CD8-positive, alpha-beta memory T cell (primary cell): ENCODE measurements at regions not wholly inside any gene's neighbourhood (a gene's known extent, or its start where the extent isn't known, plus 50 kb on each side); places are given as distances from the start of the nearest gene placed in this dataset.

Experiments used
- CTCF ChIA-PET: fragments of 350-600 bp; sonication (Branson Sonifier 250); formaldehyde crosslinking; loops from one replicate; lab custom pipeline; 2021; ENCODE audit warnings: antibody characterized with exemption; lab: Charles Lee
- POLR2A ChIA-PET: fragments of 350-600 bp; sonication (Branson Sonifier 250); formaldehyde crosslinking; loops from one replicate; lab custom pipeline; 2021; ENCODE audit warnings: antibody characterized with exemption; lab: Charles Lee
- DNase-seq, 5 donors: peaks; one replicate each; pipeline versions ENCODE4 v3.0.0 to v3.0.0-alpha.2; 2020 to 2022; ENCODE audit warnings: mixed read lengths in 1 of 5
- H3K27ac ChIP-seq: one replicate; pipeline ENCODE4 v1.7.0; 2013; ENCODE audit warnings: low read depth, mild to moderate bottlenecking, low read length, moderate library complexity
- H3K27me3 ChIP-seq: 2 replicates; pipeline ENCODE4 v1.7.0; 2013; ENCODE audit warnings: low read length, mild to moderate bottlenecking; ENCODE audit not compliant: insufficient read depth, poor library complexity, severe bottlenecking
- H3K36me3 ChIP-seq: 2 replicates; pipeline ENCODE4 v1.7.0; 2013; ENCODE audit warnings: mild to moderate bottlenecking, low read length, moderate library complexity; ENCODE audit not compliant: insufficient read depth
- H3K4me1 ChIP-seq: 2 replicates; pipeline ENCODE4 v1.7.0; 2013; ENCODE audit warnings: mild to moderate bottlenecking, low read length, moderate library complexity; ENCODE audit not compliant: insufficient read depth
- H3K4me3 ChIP-seq: 2 replicates; pipeline ENCODE4 v1.7.0; 2013; ENCODE audit warnings: mild to moderate bottlenecking, low read length
- H3K9me3 ChIP-seq: 2 replicates; pipeline ENCODE4 v1.7.0; 2013; ENCODE audit warnings: mild to moderate bottlenecking, low read length
- H3K27ac Mint-ChIP-seq, 8 donors: one replicate each; pipeline ENCODE4 v1.8.0; 2020 to 2021; ENCODE audit warnings: mixed read lengths in 8 of 8, mild to moderate bottlenecking in 6 of 8, inconsistent platforms in 3 of 8, moderate library complexity in 3 of 8
- H3K27me3 Mint-ChIP-seq, 2 donors: one replicate each; pipeline ENCODE4 v1.8.0; 2020 to 2021; ENCODE audit warnings: mixed read lengths in 2 of 2, mild to moderate bottlenecking in 1 of 2, moderate library complexity in 1 of 2
- H3K36me3 Mint-ChIP-seq, 3 donors: one replicate each; pipeline ENCODE4 v1.8.0; 2020 to 2021; ENCODE audit warnings: mixed read lengths in 3 of 3, inconsistent platforms in 1 of 3, mild to moderate bottlenecking in 1 of 3
- H3K4me1 Mint-ChIP-seq, 3 donors: one replicate each; pipeline ENCODE4 v1.8.0; 2020 to 2021; ENCODE audit warnings: mixed read lengths in 3 of 3, inconsistent platforms in 1 of 3, mild to moderate bottlenecking in 1 of 3
- H3K4me3 Mint-ChIP-seq, 7 donors: one replicate each; pipeline ENCODE4 v1.8.0; 2020 to 2021; ENCODE audit warnings: mixed read lengths in 7 of 7, mild to moderate bottlenecking in 6 of 7, moderate library complexity in 4 of 7, inconsistent platforms in 2 of 7
- H3K9me3 Mint-ChIP-seq, 5 donors: one replicate each; pipeline ENCODE4 v1.8.0; 2020 to 2022; ENCODE audit warnings: mixed read lengths in 5 of 5, mild to moderate bottlenecking in 3 of 5, moderate library complexity in 2 of 5, inconsistent platforms in 1 of 5

DNA sequence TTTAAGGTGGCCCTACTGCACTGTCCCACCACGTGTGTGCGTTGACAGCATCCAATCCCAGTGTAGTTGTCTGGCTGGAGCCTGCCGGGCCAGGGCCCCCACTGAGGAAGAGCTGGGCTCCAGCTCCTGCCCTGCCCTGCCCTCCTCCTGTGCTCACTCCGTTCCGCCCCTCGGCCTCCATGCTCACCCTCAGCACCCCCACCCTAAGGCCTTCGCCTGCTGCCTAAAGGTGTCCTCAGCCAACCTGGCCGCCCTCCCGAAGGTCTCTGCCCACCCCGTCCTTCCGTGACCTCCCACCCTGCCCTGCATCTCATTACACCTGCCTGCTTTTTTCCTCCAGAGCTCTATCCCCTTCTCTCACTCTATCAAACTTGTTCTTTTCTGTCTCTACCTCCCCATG lies 118.0 kb downstream of the TPRA1 start:
- no peak for DNase-seq
- CTCF ChIA-PET: no interaction called here
- Histone ChIP-seq H3K36me3 (no peaks in the 10 kb centered on the region), H3K4me3 (no peak overlapping the region), H3K9me3 (no peaks in the 10 kb centered on the region), H3K27me3 (no peaks in the 10 kb centered on the region), H3K27ac (no peak overlapping the region), H3K4me1 (no peaks in the 10 kb centered on the region)
- Mint-ChIP-seq H3K4me3 (no peak overlapping the region), H3K36me3 (no peaks in the 10 kb centered on the region), H3K27ac (no peak overlapping the region), H3K4me1 (no peaks in the 10 kb centered on the region), H3K9me3 (no peaks in the 10 kb centered on the region), H3K27me3 (peaks cover 3 to 33% of the 10 kb centered on the region in 2 donors)
- POLR2A ChIA-PET: no interaction called here

GRCh38 chr3:127471142-127471541 lies 119.4 kb downstream of the TPRA1 start:
- no peaks in the 10 kb centered on the region for H3K9me3 ChIP-seq
- CTCF ChIA-PET: no interaction called here

DNA sequence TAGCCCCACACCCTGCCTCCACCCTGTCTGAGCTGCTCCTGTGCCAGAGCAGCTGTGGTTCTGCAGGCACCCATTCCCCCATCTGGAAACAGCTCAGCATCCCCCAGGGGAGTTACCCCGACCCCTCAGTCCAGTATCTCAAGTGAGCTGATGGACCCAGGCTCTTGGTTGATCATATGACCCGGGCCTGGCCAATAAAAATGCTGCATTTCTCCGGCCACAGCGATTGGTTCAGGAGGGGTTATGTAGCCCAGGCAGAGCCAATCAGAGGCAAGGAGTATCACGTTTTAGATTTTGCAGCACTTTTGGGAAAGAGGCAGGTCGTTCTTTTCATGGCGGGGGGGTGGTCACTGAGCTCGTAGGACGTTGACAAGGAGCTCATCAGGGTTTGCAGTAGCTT lies 120.8 kb downstream of the TPRA1 start:
- no peaks in the 10 kb centered on the region for H3K4me1 Mint-ChIP-seq
- Histone ChIP-seq H3K27me3 (no peaks in the 10 kb centered on the region), H3K9me3 (no peaks in the 10 kb centered on the region), H3K4me3 (no peak overlapping the region), H3K36me3 (no peaks in the 10 kb centered on the region), H3K4me1 (no peaks in the 10 kb centered on the region), H3K27ac (no peak overlapping the region)
- H3K4me3 Mint-ChIP-seq: no peak overlapping the region
- ChIA-PET POLR2A (no interaction called here), CTCF (no interaction called here)
- H3K27ac Mint-ChIP-seq: no peak overlapping the region
- H3K9me3 Mint-ChIP-seq: no peaks in the 10 kb centered on the region
- no peak for DNase-seq
- H3K27me3 Mint-ChIP-seq: peaks cover 3 to 20% of the 10 kb centered on the region in 2 donors
- H3K36me3 Mint-ChIP-seq: no peaks in the 10 kb centered on the region

More at GRCh38 chr3:127471142-127471541, 119.4 kb downstream of the TPRA1 start:
- Mint-ChIP-seq H3K27me3 (peaks cover 3 to 25% of the 10 kb centered on the region in 2 donors), H3K36me3 (no peaks in the 10 kb centered on the region), H3K4me3 (no peak overlapping the region), H3K27ac (no peak overlapping the region), H3K9me3 (no peaks in the 10 kb centered on the region), H3K4me1 (no peaks in the 10 kb centered on the region)
- POLR2A ChIA-PET: no interaction called here
- Histone ChIP-seq H3K27ac (no peak overlapping the region), H3K27me3 (no peaks in the 10 kb centered on the region), H3K36me3 (no peaks in the 10 kb centered on the region), H3K4me3 (no peak overlapping the region), H3K4me1 (no peaks in the 10 kb centered on the region)
- DNase-seq: no peak

DNA sequence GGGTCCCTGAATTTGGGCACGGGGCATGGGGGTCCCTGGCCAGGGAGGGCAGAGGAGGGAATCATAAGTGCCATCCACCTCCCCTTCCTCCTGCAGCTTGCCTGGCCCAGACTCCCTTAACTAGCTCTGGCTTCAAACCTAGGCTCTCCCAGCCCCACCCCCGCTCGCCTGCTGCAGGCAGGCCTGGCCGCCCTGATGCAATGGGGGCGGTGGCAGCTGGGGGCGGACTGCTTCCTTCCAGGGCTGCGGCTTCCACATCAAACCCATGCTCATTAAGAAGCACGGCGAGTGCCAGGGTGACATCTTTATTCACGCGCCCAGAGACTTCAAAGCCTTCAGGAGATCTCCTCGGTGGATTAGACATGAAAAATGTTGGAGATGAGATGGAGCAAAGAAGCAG lies 123.1 kb downstream of the TPRA1 start:
- no peaks in the 10 kb centered on the region for H3K36me3 ChIP-seq
- POLR2A ChIA-PET: no interaction called here
- no peaks in the 10 kb centered on the region for H3K4me1 Mint-ChIP-seq
- H3K9me3 ChIP-seq: no peaks in the 10 kb centered on the region
- no peak overlapping the region for H3K27ac ChIP-seq
- no peaks in the 10 kb centered on the region for H3K36me3 Mint-ChIP-seq
- CTCF ChIA-PET: no interaction called here
- H3K27me3 ChIP-seq: no peaks in the 10 kb centered on the region
- H3K27ac Mint-ChIP-seq: no peak overlapping the region
- no peaks in the 10 kb centered on the region for H3K4me1 ChIP-seq
- H3K27me3 Mint-ChIP-seq: peaks cover 3 to 23% of the 10 kb centered on the region in 2 donors
- H3K9me3 Mint-ChIP-seq: no peaks in the 10 kb centered on the region
- no peak overlapping the region for H3K4me3 ChIP-seq
- DNase-seq: no peak
- no peak overlapping the region for H3K4me3 Mint-ChIP-seq

GRCh38 chr3:127464642-127465041 lies 125.9 kb downstream of the TPRA1 start:
- CTCF ChIA-PET: no interaction called here
- H3K4me3 Mint-ChIP-seq: no peak overlapping the region
- peak overlapping the region in 1 of 8 donors; percentile 48 for H3K27ac Mint-ChIP-seq
- Histone ChIP-seq H3K4me3 (no peak overlapping the region), H3K27ac (no peak overlapping the region), H3K36me3 (no peaks in the 10 kb centered on the region), H3K4me1 (no peaks in the 10 kb centered on the region), H3K9me3 (no peaks in the 10 kb centered on the region), H3K27me3 (no peaks in the 10 kb centered on the region)
- peaks cover 9 to 29% of the 10 kb centered on the region in 2 donors for H3K27me3 Mint-ChIP-seq
- DNase-seq: no peak
- POLR2A ChIA-PET: no interaction called here
- no peaks in the 10 kb centered on the region for H3K9me3 Mint-ChIP-seq
- H3K4me1 Mint-ChIP-seq: no peaks in the 10 kb centered on the region
- H3K36me3 Mint-ChIP-seq: no peaks in the 10 kb centered on the region

DNA sequence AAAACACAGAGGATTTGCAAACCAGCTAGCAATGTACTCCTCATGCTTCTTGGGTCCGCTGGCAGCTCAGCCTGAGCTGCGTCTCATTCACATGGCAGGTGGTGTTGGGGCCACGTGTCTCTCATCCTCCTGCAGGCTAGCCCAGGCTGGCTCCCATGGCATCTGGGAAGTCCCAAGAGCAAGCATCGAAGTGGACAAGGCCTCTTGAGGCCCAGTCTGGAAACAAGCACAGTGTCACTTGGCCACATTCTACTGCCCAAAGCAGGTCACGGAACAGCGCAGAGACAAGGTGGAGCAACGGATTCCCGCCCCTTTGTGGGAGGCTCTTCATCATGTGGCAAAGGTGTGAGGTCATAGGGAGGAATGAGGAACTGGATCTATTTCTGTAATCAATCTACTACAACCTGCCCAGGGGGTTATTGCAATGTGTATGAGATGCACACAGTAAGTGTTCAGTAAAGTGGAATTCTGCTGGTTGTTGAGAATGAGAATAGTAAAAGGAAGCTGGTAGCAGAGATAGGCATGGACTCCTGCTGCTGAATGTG lies 128.3 kb downstream of the TPRA1 start:
- no peak overlapping the region for H3K4me3 ChIP-seq
- H3K36me3 ChIP-seq: no peaks in the 10 kb centered on the region
- ChIA-PET CTCF (no interaction called here), POLR2A (no interaction called here)
- H3K27ac Mint-ChIP-seq: no peak overlapping the region
- no peak overlapping the region for H3K27ac ChIP-seq
- no peaks in the 10 kb centered on the region for H3K27me3 ChIP-seq
- H3K36me3 Mint-ChIP-seq: no peaks in the 10 kb centered on the region
- H3K27me3 Mint-ChIP-seq: peaks cover 20 to 42% of the 10 kb centered on the region in 2 donors
- H3K4me3 Mint-ChIP-seq: no peak overlapping the region
- H3K4me1 ChIP-seq: no peaks in the 10 kb centered on the region
- H3K9me3 ChIP-seq: no peaks in the 10 kb centered on the region
- no peak for DNase-seq
- no peaks in the 10 kb centered on the region for H3K9me3 Mint-ChIP-seq
- peaks cover 0 to 6% (median 0%) of the 10 kb centered on the region in 3 donors for H3K4me1 Mint-ChIP-seq

- Histone ChIP-seq H3K36me3 (no peaks in the 10 kb centered on the region), H3K27me3 (peaks cover 1% of the 10 kb centered on the region), H3K4me1 (no peaks in the 10 kb centered on the region), H3K9me3 (no peaks in the 10 kb centered on the region), H3K27ac (no peak overlapping the region), H3K4me3 (no peak overlapping the region)
- Mint-ChIP-seq H3K4me1 (peaks cover 0 to 8% (median under 1%) of the 10 kb centered on the region in 3 donors), H3K27ac (no peak overlapping the region), H3K27me3 (peaks cover 20 to 46% of the 10 kb centered on the region in 2 donors), H3K36me3 (no peaks in the 10 kb centered on the region), H3K4me3 (no peak overlapping the region), H3K9me3 (no peaks in the 10 kb centered on the region)
- DNase-seq: no peak
- ChIA-PET POLR2A (no interaction called here), CTCF (no interaction called here)
Measured at GRCh38 chr3:127461286-127461910, 129.1 kb downstream of the TPRA1 start.

DNA sequence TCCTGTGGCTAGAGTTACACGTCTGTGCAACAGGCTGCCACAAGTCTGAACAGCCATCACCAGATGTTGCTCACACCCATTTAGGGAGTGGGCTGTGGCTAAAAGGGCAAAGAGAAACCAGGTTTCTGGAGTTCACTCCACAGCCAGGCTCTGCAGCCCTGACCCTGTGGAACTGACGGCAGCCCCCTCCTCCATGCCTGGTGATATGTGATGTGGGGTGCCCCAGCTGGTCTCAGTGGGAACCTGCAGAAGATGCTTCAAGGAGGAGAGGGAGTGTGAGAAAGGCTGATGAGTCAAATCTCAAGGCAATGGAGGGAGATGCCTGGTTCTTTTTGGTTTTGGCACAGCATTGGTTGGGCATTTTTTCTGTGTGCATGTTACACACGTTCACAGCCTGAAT lies 130.6 kb downstream of the TPRA1 start:
- Mint-ChIP-seq H3K27ac (no peak overlapping the region), H3K27me3 (peaks cover 25 to 54% of the 10 kb centered on the region in 2 donors), H3K4me3 (no peak overlapping the region), H3K4me1 (peaks cover 8 to 20% (median 11%) of the 10 kb centered on the region in 3 donors), H3K36me3 (peaks cover 0 to 3% (median 0%) of the 10 kb centered on the region in 3 donors), H3K9me3 (no peaks in the 10 kb centered on the region)
- Histone ChIP-seq H3K27ac (no peak overlapping the region), H3K4me1 (no peaks in the 10 kb centered on the region), H3K27me3 (peaks cover 11% of the 10 kb centered on the region), H3K36me3 (no peaks in the 10 kb centered on the region), H3K9me3 (no peaks in the 10 kb centered on the region), H3K4me3 (no peak overlapping the region)
- CTCF ChIA-PET: no interaction called here
- DNase-seq: no peak
- POLR2A ChIA-PET: no interaction called here
